GM23248 (cell line): ENCODE measurements at regions not wholly inside any gene's neighbourhood (a gene's known extent, or its start where the extent isn't known, plus 50 kb on each side); places are given as distances from the start of the nearest gene placed in this dataset.

Source experiments
- EZH2 ChIP-seq: fragments of 200-600 bp; sonication (generic); IDR thresholded peaks from 2 replicates; pipeline ENCODE4 v1.6.1; 2018; ENCODE audit warnings: antibody characterized with exemption, mild to moderate bottlenecking; ENCODE audit not compliant: insufficient read depth, poor library complexity, severe bottlenecking
- EZH2phosphoT487 ChIP-seq: fragments of 200-600 bp; sonication (generic); IDR thresholded peaks from 2 replicates; pipeline ENCODE4 v1.6.1; 2018; ENCODE audit warnings: antibody characterized with exemption, moderate library complexity, mild to moderate bottlenecking, low read depth; ENCODE audit not compliant: insufficient read depth

- no peak for TF ChIP-seq EZH2
- TF ChIP-seq EZH2phosphoT487: no peak
These were observed 945.5 kb downstream of the TTLL7 start for GRCh38 chr1:83053446-83053845.
